GM13977 (cell line): ENCODE measurements at regions not wholly inside any gene's neighbourhood (a gene's known extent, or its start where the extent isn't known, plus 50 kb on each side); places are given as distances from the start of the nearest gene placed in this dataset.

Source experiments
- DNase-seq: peaks from one replicate; pipeline ENCODE4 v3.0.0; 2012; ENCODE audit warnings: low spot score
- CTCF ChIP-seq: IDR thresholded peaks from 2 replicates; pipeline ENCODE4 v1.5.1; 2012; ENCODE audit warnings: mild to moderate bottlenecking, control low read depth; ENCODE audit not compliant: insufficient read depth; ENCODE audit errors: extremely low read depth, missing control alignments
- in situ Hi-C: fragments of 300-500 bp; cut with MboI; formaldehyde crosslinking; loops from one replicate; pipeline ENCODE4 v1.12.0; 2022; ENCODE audit warnings: low sequenced_read_pairs, low pct_unique_long_range_greater_than_20kb, mixed read lengths, inconsistent platforms; ENCODE audit not compliant: unreplicated experiment

- DNase-seq = no peak
- no peak for TF ChIP-seq CTCF
- in situ Hi-C loops = no loop called here
Measured at GRCh38 chr7:109503421-109503820, 933.7 kb downstream of the DNAJB9 start.

- in situ Hi-C loops = no loop called here
- no peak for TF ChIP-seq CTCF
- no peak for DNase-seq
Measured at GRCh38 chr7:109522585-109522984, 952.9 kb downstream of the DNAJB9 start.

- in situ Hi-C loops = no loop called here
- no peak for TF ChIP-seq CTCF
- no peak for DNase-seq
Measured at GRCh38 chr7:109527833-109528232, 958.2 kb downstream of the DNAJB9 start.

GRCh38 chr7:109529712-109530111 is 960.0 kb downstream of the DNAJB9 start:
- in situ Hi-C loops = no loop called here
- DNase-seq = no peak
- TF ChIP-seq CTCF = no peak

GRCh38 chr7:109532262-109532992 is 962.8 kb downstream of the DNAJB9 start:
- in situ Hi-C loops = no loop called here
- no peak for TF ChIP-seq CTCF
- no peak for DNase-seq

GRCh38 chr7:109545686-109546085 is 976.0 kb downstream of the DNAJB9 start:
- DNase-seq = no peak
- TF ChIP-seq CTCF = no peak
- in situ Hi-C loops = no loop called here
